ENCODE measurements at regions not wholly inside any gene's neighbourhood (a gene's known extent, or its start where the extent isn't known, plus 50 kb on each side); places are given as distances from the start of the nearest gene placed in this dataset.

- H3K27ac ChIP-seq (ENCODE audit: low read depth in 1 of 2, low read length in 2 of 2) = no peak overlapping the region
- TF ChIP-seq GABPA (IDR thresholded peaks at IDR 0.05 in 1 of 2, conservative IDR thresholded peaks at IDR 0.05 in 1 of 2) = no peak
- TF ChIP-seq MAX (IDR thresholded peaks at IDR 0.05) = no peak
- TF ChIP-seq HNF4A (conservative IDR thresholded peaks at IDR 0.05) = no peak
- no peak for TF ChIP-seq FOXA1 (IDR thresholded peaks at IDR 0.05)
- TF ChIP-seq SP1 (IDR thresholded peaks at IDR 0.05) = no peak
- no peak for TF ChIP-seq RXRA (IDR thresholded peaks at IDR 0.05)
- TF ChIP-seq CTCF (IDR thresholded peaks at IDR 0.05; ENCODE audit: low read depth, low read length, missing input control) = no peak
- TF ChIP-seq NR2F2 (IDR thresholded peaks at IDR 0.05) = no peak
- no peak for TF ChIP-seq ATF3 (IDR thresholded peaks at IDR 0.05)
- TF ChIP-seq FOXA2 (IDR thresholded peaks at IDR 0.05) = no peak
- no peak for TF ChIP-seq JUND (IDR thresholded peaks at IDR 0.05)
- no peak for TF ChIP-seq HNF4G (IDR thresholded peaks at IDR 0.05)
- TF ChIP-seq YY1 (IDR thresholded peaks at IDR 0.05) = no peak
- TF ChIP-seq RAD21 (IDR thresholded peaks at IDR 0.05) = no peak
- TF ChIP-seq EGR1 (IDR thresholded peaks at IDR 0.05; ENCODE audit: low read depth in 2 of 2) = no peak
- no peak for TF ChIP-seq TAF1 (conservative IDR thresholded peaks at IDR 0.05)
- TF ChIP-seq ZBTB33 (IDR thresholded peaks at IDR 0.05) = no peak
- TF ChIP-seq REST (IDR thresholded peaks at IDR 0.05) = no peak
- H3K4me1 ChIP-seq (ENCODE audit: control insufficient read depth in 4 of 4, insufficient read depth in 4 of 4, low read length in 3 of 4) = no peaks in the 10 kb centered on the region
- no peak overlapping the region for H3K9ac ChIP-seq (ENCODE audit: low read depth in 1 of 2, low read length in 2 of 2)
- no peaks in the 10 kb centered on the region for H3K9me3 ChIP-seq (ENCODE audit: control insufficient read depth in 4 of 4, low read length in 3 of 4)
- no peaks in the 10 kb centered on the region for H3K27me3 ChIP-seq (ENCODE audit: control insufficient read depth in 4 of 4, insufficient read depth in 4 of 4, low read length in 3 of 4)
- no peak for DNase-seq (ENCODE audit: low spot score)
- no peaks in the 10 kb centered on the region for H3K36me3 ChIP-seq (ENCODE audit: control insufficient read depth in 4 of 4, insufficient read depth in 3 of 4, low read depth in 1 of 4, low read length in 3 of 4)
- H3K4me3 ChIP-seq (ENCODE audit: low read depth in 1 of 3, low read length in 3 of 3) = no peak overlapping the region
These were observed 469.8 kb upstream of the CPEB2 start for GRCh38 chr4:14532436-14532835.

All from liver (tissue), 7 donors.